ENCODE measurements at regions not wholly inside any gene's neighbourhood (a gene's known extent, or its start where the extent isn't known, plus 50 kb on each side); places are given as distances from the start of the nearest gene placed in this dataset.
"Not testable (repeated sequence)": the region's sequence is repeated elsewhere in the genome, so short reads cannot be mapped to it uniquely, and the experiment has no call there.

DNA sequence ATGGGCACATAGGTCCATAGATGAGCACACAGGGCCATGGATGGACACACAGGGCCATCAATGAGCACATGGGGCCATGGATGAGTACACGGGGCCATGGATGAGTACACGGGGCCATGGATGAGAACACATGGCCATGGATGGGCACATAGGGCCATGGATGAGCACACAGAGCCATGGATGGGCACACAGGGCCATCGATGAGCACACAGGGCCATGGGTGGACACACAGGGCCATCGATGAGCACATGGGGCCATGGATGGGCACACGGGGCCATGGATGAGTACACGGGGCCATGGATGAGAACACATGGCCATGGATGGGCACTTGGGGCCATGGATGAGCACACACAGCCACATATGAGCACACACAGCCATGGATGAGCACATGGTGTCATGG, 192.6 kb upstream of the HDAC4 start:
- DNase-seq (ENCODE audit: low read depth) = no peak
- H3K4me3 ChIP-seq (ENCODE audit: low read length) = no peak overlapping the region
- TF ChIP-seq CTCF (conservative IDR thresholded peaks at IDR 0.05; ENCODE audit: low read length) = no peak

- H3K4me3 ChIP-seq (ENCODE audit: low read length); DNase-seq (ENCODE audit: low read depth): not testable (repeated sequence)
Measured at GRCh38 chr2:239592629-239593290, 191.9 kb upstream of the HDAC4 start.

- H3K4me3 ChIP-seq (ENCODE audit: low read length) = no peak overlapping the region
- DNase-seq (ENCODE audit: low read depth) = no peak
- no peak for TF ChIP-seq CTCF (conservative IDR thresholded peaks at IDR 0.05; ENCODE audit: low read length)
Measured at GRCh38 chr2:239590995-239591915, 190.4 kb upstream of the HDAC4 start.

- no peak for DNase-seq (ENCODE audit: low read depth)
- no peak for TF ChIP-seq CTCF (conservative IDR thresholded peaks at IDR 0.05; ENCODE audit: low read length)
- H3K4me3 ChIP-seq (ENCODE audit: low read length) = no peak overlapping the region
Measured at GRCh38 chr2:239590276-239590675, 189.5 kb upstream of the HDAC4 start.

DNA sequence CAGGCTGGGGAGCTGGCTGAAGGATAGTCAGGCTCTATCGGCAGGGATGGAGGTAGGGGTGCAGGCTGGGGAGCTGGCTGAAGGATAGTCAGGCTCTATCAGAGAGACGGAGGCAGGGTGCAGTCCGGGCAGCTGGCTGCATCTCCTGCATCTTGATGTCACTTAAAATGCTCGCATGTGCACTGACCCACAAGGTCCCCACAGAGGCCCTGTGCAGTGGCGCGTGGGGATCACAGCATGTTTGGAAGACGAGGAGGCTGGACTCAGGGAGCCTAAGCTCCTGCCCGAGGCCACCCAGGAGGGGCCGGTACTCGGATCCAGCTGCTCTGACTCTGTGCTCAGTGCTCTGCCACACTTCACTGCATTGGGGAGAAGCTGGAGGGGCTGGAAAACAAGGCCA, 189.0 kb upstream of the HDAC4 start:
- no peak overlapping the region for H3K4me3 ChIP-seq (ENCODE audit: low read length)
- no peak for DNase-seq (ENCODE audit: low read depth)
- no peak for TF ChIP-seq CTCF (conservative IDR thresholded peaks at IDR 0.05; ENCODE audit: low read length)

GRCh38 chr2:239589270-239589825, 188.5 kb upstream of the HDAC4 start:
- no peak for DNase-seq (ENCODE audit: low read depth)
- no peak overlapping the region for H3K4me3 ChIP-seq (ENCODE audit: low read length)
- no peak for TF ChIP-seq CTCF (conservative IDR thresholded peaks at IDR 0.05; ENCODE audit: low read length)

DNA sequence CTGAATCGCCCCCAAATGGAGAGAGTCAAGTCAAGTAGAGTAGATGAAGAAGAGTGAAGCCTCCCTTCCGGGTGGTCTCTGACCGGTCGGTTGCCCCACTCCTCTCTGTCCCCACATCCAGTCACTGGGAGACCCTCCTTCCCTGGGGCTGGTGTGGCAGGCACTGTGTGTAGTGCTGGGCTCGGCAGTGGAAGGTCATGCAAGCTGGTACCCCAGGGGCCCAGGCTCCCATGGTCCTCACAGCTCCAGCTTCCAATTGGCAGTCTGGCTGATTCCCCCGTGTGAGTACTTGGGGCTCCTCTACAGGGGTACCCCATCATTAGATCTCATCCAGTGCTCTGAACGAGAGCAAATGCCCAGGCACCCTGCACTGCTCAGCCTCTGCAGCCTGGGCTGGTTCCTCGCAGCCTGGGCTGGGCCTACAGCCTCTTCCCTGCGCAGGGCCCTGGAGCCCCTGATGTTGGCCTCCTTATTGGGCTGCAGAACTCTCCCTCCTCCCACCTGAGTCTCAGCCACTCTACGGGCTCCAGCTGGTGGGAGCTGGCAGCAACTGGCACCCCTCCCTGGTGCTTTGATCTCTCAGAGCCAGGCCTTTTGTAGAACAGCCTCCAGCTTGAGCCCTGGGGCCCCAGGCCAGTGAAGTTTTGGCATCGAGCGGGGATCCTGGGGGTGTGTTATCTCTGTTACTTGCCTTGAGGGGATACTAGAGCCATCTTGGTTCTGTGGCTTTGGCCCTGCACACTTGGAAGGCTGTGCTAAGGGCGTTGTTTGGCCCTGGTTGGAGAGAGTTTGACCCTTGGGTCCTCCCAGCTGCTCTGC, 187.8 kb upstream of the HDAC4 start:
- no peak for TF ChIP-seq CTCF (conservative IDR thresholded peaks at IDR 0.05; ENCODE audit: low read length)
- DNase-seq (ENCODE audit: low read depth) = no peak
- no peak overlapping the region for H3K4me3 ChIP-seq (ENCODE audit: low read length)
